Osteocyte (in vitro differentiated cells): ENCODE measurements at regions not wholly inside any gene's neighbourhood (a gene's known extent, or its start where the extent isn't known, plus 50 kb on each side); places are given as distances from the start of the nearest gene placed in this dataset.

Experiments
- DNase-seq: peaks from one replicate; pipeline ENCODE4 v3.0.0; 2021; ENCODE audit warnings: mixed read lengths; ENCODE audit not compliant: unreplicated experiment; ENCODE audit errors: extremely low spot score
- H3K27ac Mint-ChIP-seq: one replicate; pipeline ENCODE4 v1.8.0; 2021; ENCODE audit warnings: mild to moderate bottlenecking, mixed read lengths; ENCODE audit not compliant: unreplicated experiment
- H3K27me3 Mint-ChIP-seq: one replicate; pipeline ENCODE4 v1.8.0; 2021; ENCODE audit warnings: mixed read lengths; ENCODE audit not compliant: unreplicated experiment
- H3K36me3 Mint-ChIP-seq: one replicate; pipeline ENCODE4 v1.8.0; 2021; ENCODE audit warnings: mixed read lengths; ENCODE audit not compliant: unreplicated experiment
- H3K4me1 Mint-ChIP-seq: one replicate; pipeline ENCODE4 v1.8.0; 2021; ENCODE audit warnings: mixed read lengths; ENCODE audit not compliant: unreplicated experiment
- H3K4me3 Mint-ChIP-seq: one replicate; pipeline ENCODE4 v1.8.0; 2021; ENCODE audit warnings: mild to moderate bottlenecking, moderate library complexity, mixed read lengths; ENCODE audit not compliant: unreplicated experiment
- H3K9me3 Mint-ChIP-seq: one replicate; pipeline ENCODE4 v1.8.0; 2021; ENCODE audit warnings: mixed read lengths; ENCODE audit not compliant: unreplicated experiment
- TF ChIP-seq, protein P1 (sequence below): fragments of 200-600 bp; sonication (generic); IDR thresholded peaks from 2 replicates; pipeline ENCODE4 v1.5.0; 2021; ENCODE audit warnings: antibody characterized with exemption, mild to moderate bottlenecking, moderate library complexity

DNA sequence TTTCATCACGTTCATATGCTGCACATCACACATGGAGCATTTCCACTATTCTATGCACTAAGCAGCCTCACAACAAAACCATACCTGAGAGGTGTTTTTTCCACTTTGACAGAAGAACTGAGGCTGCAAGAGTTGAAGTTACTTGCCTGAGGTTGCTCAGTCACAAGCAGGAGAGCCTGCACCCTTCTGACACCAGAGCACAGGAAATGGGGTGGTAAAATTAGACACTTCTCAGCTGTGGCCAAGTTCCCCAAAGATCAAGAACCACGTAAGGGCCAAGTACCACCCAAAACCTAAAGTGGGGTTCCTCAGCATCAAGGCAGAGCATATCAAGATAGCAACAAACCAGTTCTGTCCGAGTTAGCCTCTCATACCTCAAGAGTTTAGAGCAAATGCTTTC is 185.8 kb downstream of the CAPZA3 start:
- TF ChIP-seq, protein P1, sequence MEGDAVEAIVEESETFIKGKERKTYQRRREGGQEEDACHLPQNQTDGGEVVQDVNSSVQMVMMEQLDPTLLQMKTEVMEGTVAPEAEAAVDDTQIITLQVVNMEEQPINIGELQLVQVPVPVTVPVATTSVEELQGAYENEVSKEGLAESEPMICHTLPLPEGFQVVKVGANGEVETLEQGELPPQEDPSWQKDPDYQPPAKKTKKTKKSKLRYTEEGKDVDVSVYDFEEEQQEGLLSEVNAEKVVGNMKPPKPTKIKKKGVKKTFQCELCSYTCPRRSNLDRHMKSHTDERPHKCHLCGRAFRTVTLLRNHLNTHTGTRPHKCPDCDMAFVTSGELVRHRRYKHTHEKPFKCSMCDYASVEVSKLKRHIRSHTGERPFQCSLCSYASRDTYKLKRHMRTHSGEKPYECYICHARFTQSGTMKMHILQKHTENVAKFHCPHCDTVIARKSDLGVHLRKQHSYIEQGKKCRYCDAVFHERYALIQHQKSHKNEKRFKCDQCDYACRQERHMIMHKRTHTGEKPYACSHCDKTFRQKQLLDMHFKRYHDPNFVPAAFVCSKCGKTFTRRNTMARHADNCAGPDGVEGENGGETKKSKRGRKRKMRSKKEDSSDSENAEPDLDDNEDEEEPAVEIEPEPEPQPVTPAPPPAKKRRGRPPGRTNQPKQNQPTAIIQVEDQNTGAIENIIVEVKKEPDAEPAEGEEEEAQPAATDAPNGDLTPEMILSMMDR: no peak
- Mint-ChIP-seq H3K9me3 (no peaks in the 10 kb centered on the region), H3K4me3 (no peak overlapping the region), H3K4me1 (no peaks in the 10 kb centered on the region), H3K27me3 (peaks cover 29% of the 10 kb centered on the region), H3K27ac (no peak overlapping the region), H3K36me3 (no peaks in the 10 kb centered on the region)
- DNase-seq: no peak

DNA sequence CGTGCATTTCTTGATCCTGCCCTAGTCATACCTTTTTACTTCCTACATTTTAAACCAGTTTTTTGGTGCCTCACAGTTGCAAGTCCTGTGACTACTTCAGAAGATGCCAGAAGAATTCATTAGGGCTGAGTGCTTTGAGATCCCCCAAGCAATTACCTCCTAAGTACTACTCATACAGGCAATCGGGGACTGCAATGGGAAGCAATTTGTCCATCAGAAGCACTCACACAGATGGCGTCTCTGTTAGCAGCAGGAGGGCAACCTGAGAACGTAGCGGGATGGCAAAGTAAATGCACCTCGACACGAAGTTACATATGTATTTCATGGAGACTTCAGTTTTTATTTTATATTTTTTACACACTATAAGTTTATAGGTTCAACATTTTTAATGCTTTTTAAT is 188.3 kb downstream of the CAPZA3 start:
- DNase-seq: no peak
- Mint-ChIP-seq H3K4me1 (no peaks in the 10 kb centered on the region), H3K9me3 (peaks cover 9% of the 10 kb centered on the region), H3K27me3 (peaks cover 19% of the 10 kb centered on the region), H3K36me3 (no peaks in the 10 kb centered on the region), H3K27ac (no peak overlapping the region), H3K4me3 (no peak overlapping the region)
- TF ChIP-seq, protein P1: no peak

DNA sequence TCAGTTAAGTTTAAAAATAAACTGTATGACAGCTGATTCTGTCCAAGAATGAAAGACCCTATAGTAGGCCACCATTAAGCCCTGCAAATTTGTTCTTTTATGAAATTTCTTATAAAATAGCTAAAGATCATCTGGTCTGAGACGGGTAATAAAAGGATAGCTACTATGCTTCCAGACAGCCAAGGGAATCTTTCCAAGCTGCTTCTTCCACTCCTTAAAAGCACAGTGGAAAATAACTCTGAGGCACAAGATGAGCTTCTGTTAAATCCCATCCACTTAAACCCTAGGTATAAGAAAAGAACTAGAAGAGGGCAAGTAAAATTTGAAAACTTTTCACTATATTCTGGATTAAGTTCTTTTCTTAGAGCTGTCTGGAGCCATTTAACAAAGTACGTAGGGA is 194.3 kb downstream of the CAPZA3 start:
- DNase-seq: no peak
- Mint-ChIP-seq H3K36me3 (no peaks in the 10 kb centered on the region), H3K4me3 (no peak overlapping the region), H3K4me1 (no peaks in the 10 kb centered on the region), H3K27ac (no peak overlapping the region), H3K9me3 (peaks cover 9% of the 10 kb centered on the region), H3K27me3 (peaks cover 9% of the 10 kb centered on the region)
- TF ChIP-seq, protein P1: no peak

DNA sequence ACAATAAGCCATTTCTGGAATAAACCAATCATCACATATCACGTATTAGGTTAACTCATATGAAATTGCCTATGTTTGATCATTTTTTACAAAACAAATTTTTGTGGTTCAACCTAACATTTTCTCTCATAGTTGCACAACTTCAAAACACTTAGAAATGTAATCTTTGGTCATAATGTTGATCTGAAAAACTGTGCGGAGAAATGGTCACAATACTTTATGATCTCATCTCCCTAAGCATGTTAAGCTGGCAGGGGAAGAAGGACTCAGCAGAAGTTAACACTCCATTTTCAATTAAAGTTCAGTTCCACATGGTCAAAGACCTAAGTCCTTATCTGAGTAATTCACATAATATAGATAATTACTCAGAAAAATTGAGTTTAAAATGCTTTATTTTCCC is 194.8 kb downstream of the CAPZA3 start:
- TF ChIP-seq, protein P1: no peak
- Mint-ChIP-seq H3K27ac (no peak overlapping the region), H3K9me3 (peaks cover 9% of the 10 kb centered on the region), H3K4me3 (no peak overlapping the region), H3K36me3 (no peaks in the 10 kb centered on the region), H3K27me3 (peaks cover 9% of the 10 kb centered on the region), H3K4me1 (no peaks in the 10 kb centered on the region)
- no peak for DNase-seq

DNA sequence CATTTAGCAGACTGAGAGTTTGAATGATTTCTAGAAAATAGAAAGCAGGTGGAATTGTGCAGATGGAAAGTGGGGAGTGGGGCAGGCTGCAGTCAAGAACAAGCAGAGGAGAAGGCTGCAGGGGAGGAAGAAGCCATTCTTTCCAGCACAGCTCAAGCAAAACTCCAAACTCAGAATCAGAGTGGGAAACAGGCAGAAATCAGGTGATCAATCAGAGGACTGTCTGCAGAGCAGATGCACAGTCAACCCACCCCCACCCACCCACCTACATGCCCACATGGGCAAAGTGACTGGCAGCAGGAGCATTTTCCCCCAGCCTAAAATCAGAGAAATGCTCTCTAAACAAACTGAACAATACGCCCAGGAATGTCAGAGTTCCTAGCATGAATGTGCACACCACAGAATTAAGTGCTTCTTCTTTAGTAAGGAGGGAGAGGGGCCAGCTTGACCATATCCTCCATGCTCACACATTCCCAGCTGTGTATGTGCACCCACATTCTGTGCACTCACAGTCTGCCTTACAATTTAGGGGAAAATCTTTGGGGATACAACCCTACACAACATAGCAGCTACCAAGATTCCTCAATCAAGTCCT is 194.1 kb upstream of the PLEKHA5 start:
- no peak for DNase-seq
- Mint-ChIP-seq H3K4me1 (no peaks in the 10 kb centered on the region), H3K4me3 (no peak overlapping the region)

More for the DNA sequence above, 194.1 kb upstream of the PLEKHA5 start:
- H3K27me3 Mint-ChIP-seq: peaks cover 9% of the 10 kb centered on the region
- no peak overlapping the region for H3K27ac Mint-ChIP-seq
- no peaks in the 10 kb centered on the region for H3K36me3 Mint-ChIP-seq
- TF ChIP-seq, protein P1: no peak
- H3K9me3 Mint-ChIP-seq: peaks cover 3% of the 10 kb centered on the region
